ENCODE measurements at regions not wholly inside any gene's neighbourhood (a gene's known extent, or its start where the extent isn't known, plus 50 kb on each side); places are given as distances from the start of the nearest gene placed in this dataset.

- no peak for DNase-seq (ENCODE audit: low read depth)
These were observed 53.1 kb upstream of the MPDZ start for GRCh38 chr9:13332571-13332970.

DNA sequence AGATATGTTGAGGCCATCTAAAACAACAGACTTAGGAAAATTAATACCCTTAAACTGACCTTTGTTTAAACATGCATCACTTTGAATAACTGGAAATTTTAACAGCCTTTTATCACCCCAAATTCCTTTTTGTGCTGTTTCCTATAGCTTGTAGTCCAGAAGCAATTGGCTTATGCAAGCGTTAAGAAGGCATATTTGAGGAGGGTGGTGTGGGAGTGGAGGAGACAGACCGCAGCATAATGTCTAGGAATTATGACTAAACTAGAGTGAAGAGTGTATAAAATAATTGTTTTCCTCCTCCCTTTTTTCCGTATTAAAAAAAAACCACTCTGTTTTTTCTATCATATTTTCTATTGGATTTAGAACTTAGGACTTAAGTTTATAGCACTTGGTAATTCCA is 51.8 kb upstream of the MPDZ start:
- no peak for DNase-seq (ENCODE audit: low read depth)

DNA sequence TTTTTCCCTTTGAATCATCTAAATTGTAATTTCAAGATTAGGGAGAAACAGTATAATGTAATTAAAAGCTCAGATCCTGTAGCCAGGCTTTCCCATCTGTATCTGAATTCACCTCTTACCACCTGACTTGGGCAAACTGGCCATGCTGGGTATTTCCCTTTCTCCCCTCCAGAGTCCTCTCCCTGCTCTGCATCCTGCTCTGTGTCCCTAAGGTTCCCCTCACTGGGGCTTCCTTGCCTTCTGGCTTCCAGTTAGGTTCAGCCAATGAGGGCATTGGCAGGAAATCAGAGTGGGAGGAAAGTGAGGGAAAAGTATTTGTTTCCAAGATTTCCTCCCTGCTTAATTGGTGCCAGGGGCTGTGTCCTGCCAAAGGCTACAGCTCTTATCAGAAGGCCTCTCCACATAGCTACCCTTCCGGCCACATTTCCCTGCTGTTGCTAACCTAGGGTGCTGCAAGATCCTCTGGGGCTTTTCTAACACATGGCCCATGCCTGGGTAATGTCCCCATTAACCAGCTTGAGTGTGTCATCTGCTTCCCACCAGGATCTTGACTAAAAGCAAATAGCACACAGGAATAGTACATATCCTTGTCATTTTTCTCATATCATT is 51.0 kb upstream of the MPDZ start:
- no peak for DNase-seq (ENCODE audit: low read depth)

Measured in stromal cell of bone marrow (primary cell).